ENCODE measurements at regions not wholly inside any gene's neighbourhood (a gene's known extent, or its start where the extent isn't known, plus 50 kb on each side); places are given as distances from the start of the nearest gene placed in this dataset.

GRCh38 chr13:38045278-38046048 lies 175.9 kb upstream of the TRPC4 start:
- 36 to 75% (median 67%) methylated on average over 4 to 8 of the region's 8 CpGs for WGBS, 5 donors
- no peaks in the 10 kb centered on the region for H3K4me1 ChIP-seq
- H3K9me3 ChIP-seq: peaks cover 0 to 34% (median 12%) of the 10 kb centered on the region in 8 donors
- no peak overlapping the region for H3K4me3 ChIP-seq
- H3K27me3 ChIP-seq (replicated peaks in 1 of 7): no peaks in the 10 kb centered on the region
- no peak overlapping the region for H3K27ac ChIP-seq
- no peak for TF ChIP-seq CTCF (IDR thresholded peaks at IDR 0.05 in 8 of 11, conservative IDR thresholded peaks at IDR 0.05 in 3 of 11)
- no peak for TF ChIP-seq POLR2A (IDR thresholded peaks at IDR 0.05)
- no peak for TF ChIP-seq POLR2AphosphoS5 (IDR thresholded peaks at IDR 0.05)
- H3K36me3 ChIP-seq: no peaks in the 10 kb centered on the region
- DNase-seq: no peak
- intact Hi-C loops (cut with DNase I; ENCODE audit: low total_unique reads): no loop called here

- Histone ChIP-seq H3K4me1 (no peaks in the 10 kb centered on the region), H3K4me3 (no peak overlapping the region), H3K27me3 (replicated peaks in 1 of 7) (no peaks in the 10 kb centered on the region), H3K36me3 (no peaks in the 10 kb centered on the region), H3K9me3 (peaks cover 0 to 30% (median 12%) of the 10 kb centered on the region in 8 donors), H3K27ac (no peak overlapping the region)
- no peak for TF ChIP-seq POLR2AphosphoS5 (IDR thresholded peaks at IDR 0.05)
- no peak for TF ChIP-seq CTCF (IDR thresholded peaks at IDR 0.05 in 8 of 11, conservative IDR thresholded peaks at IDR 0.05 in 3 of 11)
- no peak for TF ChIP-seq POLR2A (IDR thresholded peaks at IDR 0.05)
- intact Hi-C loops (cut with DNase I; ENCODE audit: low total_unique reads): no loop called here
- WGBS, 5 donors: 88 to 92% (median 89%) methylated on average over 4 of the region's 4 CpGs
- no peak for DNase-seq
These were observed 174.5 kb upstream of the TRPC4 start for GRCh38 chr13:38044067-38044466.

- intact Hi-C loops (cut with DNase I; ENCODE audit: low total_unique reads): no loop called here
- Histone ChIP-seq H3K36me3 (no peaks in the 10 kb centered on the region), H3K4me1 (no peaks in the 10 kb centered on the region), H3K9me3 (peaks cover 0 to 30% (median 12%) of the 10 kb centered on the region in 8 donors), H3K4me3 (no peak overlapping the region), H3K27me3 (replicated peaks in 1 of 7) (no peaks in the 10 kb centered on the region), H3K27ac (no peak overlapping the region)
- 71 to 82% (median 77%) methylated on average over 2 of the region's 2 CpGs for WGBS, 5 donors
- TF ChIP-seq POLR2AphosphoS5 (IDR thresholded peaks at IDR 0.05) (no peak), CTCF (IDR thresholded peaks at IDR 0.05 in 8 of 11, conservative IDR thresholded peaks at IDR 0.05 in 3 of 11) (no peak), POLR2A (IDR thresholded peaks at IDR 0.05) (no peak)
- no peak for DNase-seq
These were observed 173.2 kb upstream of the TRPC4 start for GRCh38 chr13:38042771-38043170.

- DNase-seq: no peak
- 30 to 44% (median 33%) methylated on average over 2 of the region's 2 CpGs for WGBS, 5 donors
- intact Hi-C loops (cut with DNase I; ENCODE audit: low total_unique reads): no loop called here
- H3K4me1 ChIP-seq: no peaks in the 10 kb centered on the region
- no peak overlapping the region for H3K4me3 ChIP-seq
- TF ChIP-seq CTCF (IDR thresholded peaks at IDR 0.05 in 8 of 11, conservative IDR thresholded peaks at IDR 0.05 in 3 of 11): no peak
- no peak for TF ChIP-seq POLR2AphosphoS5 (IDR thresholded peaks at IDR 0.05)
- TF ChIP-seq POLR2A (IDR thresholded peaks at IDR 0.05): no peak
- H3K36me3 ChIP-seq: no peaks in the 10 kb centered on the region
- no peaks in the 10 kb centered on the region for H3K27me3 ChIP-seq (replicated peaks in 1 of 7)
- no peak overlapping the region for H3K27ac ChIP-seq
- peaks cover 0 to 37% (median 34%) of the 10 kb centered on the region in 8 donors for H3K9me3 ChIP-seq
These were observed 154.9 kb upstream of the TRPC4 start for GRCh38 chr13:38024431-38024830.

Measured in spleen (tissue), 11 donors.